Breast epithelium (tissue), 4 donors: ENCODE measurements at regions not wholly inside any gene's neighbourhood (a gene's known extent, or its start where the extent isn't known, plus 50 kb on each side); places are given as distances from the start of the nearest gene placed in this dataset.

Experiments
- DNase-seq, 2 donors: peaks; one replicate each; pipeline ENCODE4 v3.0.0-alpha.2; 2019; ENCODE audit warnings: low spot score in 2 of 2
- H3K27ac ChIP-seq, 2 donors: fragments of 200-600 bp; sonication (generic) in 1 of 2; one replicate each; pipeline ENCODE4 v1.5.1; 2016 to 2019; ENCODE audit warnings: mild to moderate bottlenecking in 1 of 2
- H3K27me3 ChIP-seq, 2 donors: fragments of 200-600 bp; sonication (generic) in 1 of 2; one replicate each; pipeline versions ENCODE4 v1.5.1 to v1.6.0; 2017 to 2019; ENCODE audit warnings: control low read depth in 1 of 2, mild to moderate bottlenecking in 1 of 2
- H3K36me3 ChIP-seq: fragments of 200-600 bp; one replicate; pipeline ENCODE4 v1.5.1; 2019
- H3K4me1 ChIP-seq, 2 donors: fragments of 200-600 bp; sonication (generic); one replicate each; pipeline ENCODE4 v1.5.1; 2016 to 2019; ENCODE audit warnings: control low read depth in 1 of 2
- H3K4me3 ChIP-seq, 3 donors: fragments of 200-600 bp; sonication (generic); 1 replicate in 2 of 3; 2 replicates in 1 of 3; pipeline ENCODE4 v1.5.1; 2016 to 2019; ENCODE audit warnings: mild to moderate bottlenecking in 3 of 3, moderate library complexity in 2 of 3
- H3K9me3 ChIP-seq, 2 donors: fragments of 200-600 bp; sonication (generic) in 1 of 2; one replicate each; pipeline ENCODE4 v1.5.1; 2016 to 2019; ENCODE audit warnings: control low read depth in 1 of 2
- CTCF ChIP-seq, 3 donors: fragments of 450-650 bp; IDR thresholded peaks; one replicate each; pipeline ENCODE4 v1.5.1; 2016 to 2017; ENCODE audit warnings: antibody characterized with exemption in 3 of 3, mild to moderate bottlenecking in 3 of 3, moderate library complexity in 3 of 3
- POLR2A ChIP-seq: fragments of 450-650 bp; IDR thresholded peaks from one replicate; pipeline ENCODE4 v1.6.1; 2016; ENCODE audit warnings: antibody characterized with exemption, mild to moderate bottlenecking, moderate library complexity
- POLR2AphosphoS5 ChIP-seq, 3 donors: sonication (generic); formaldehyde crosslinking; IDR thresholded peaks; one replicate each; pipeline ENCODE4 v1.6.1; 2017; ENCODE audit warnings: antibody characterized with exemption in 3 of 3
- intact Hi-C: fragments of 100-400 bp; cut with DNase I; formaldehyde crosslinking; loops from one replicate; pipeline ENCODE4 v1.15.1; 2023; ENCODE audit warnings: low total_unique reads

GRCh38 chr4:116358633-116359222, 726.6 kb downstream of the TRAM1L1 start:
- H3K27me3 ChIP-seq: no peaks in the 10 kb centered on the region
- H3K27ac ChIP-seq: no peak overlapping the region
- TF ChIP-seq CTCF (IDR thresholded peaks at IDR 0.05) (peak in 1 of 3 donors; percentile 8), POLR2A (no peak)
- no peaks in the 10 kb centered on the region for H3K36me3 ChIP-seq
- no peak overlapping the region for H3K4me3 ChIP-seq
- no peak for DNase-seq
- H3K9me3 ChIP-seq: peaks cover 0 to 25% of the 10 kb centered on the region in 2 donors
- intact Hi-C loops: no loop called here
- no peaks in the 10 kb centered on the region for H3K4me1 ChIP-seq

- intact Hi-C loops: no loop called here
- H3K36me3 ChIP-seq: no peaks in the 10 kb centered on the region
- DNase-seq: no peak
- H3K27ac ChIP-seq: no peak overlapping the region
- H3K4me1 ChIP-seq: no peaks in the 10 kb centered on the region
- peaks cover 0 to 25% of the 10 kb centered on the region in 2 donors for H3K9me3 ChIP-seq
- H3K4me3 ChIP-seq: no peak overlapping the region
- no peak for TF ChIP-seq POLR2A
- TF ChIP-seq CTCF (IDR thresholded peaks at IDR 0.05): no peak
- TF ChIP-seq POLR2AphosphoS5 (IDR thresholded peaks at IDR 0.05): no peak
- H3K27me3 ChIP-seq: no peaks in the 10 kb centered on the region
Observed at GRCh38 chr4:116357758-116358157, 727.6 kb downstream of the TRAM1L1 start.

- H3K36me3 ChIP-seq: no peaks in the 10 kb centered on the region
- intact Hi-C loops: no loop called here
- H3K4me3 ChIP-seq: no peak overlapping the region
- DNase-seq: no peak
- H3K4me1 ChIP-seq: no peaks in the 10 kb centered on the region
- TF ChIP-seq CTCF (IDR thresholded peaks at IDR 0.05): no peak
- no peak for TF ChIP-seq POLR2AphosphoS5 (IDR thresholded peaks at IDR 0.05)
- TF ChIP-seq POLR2A: no peak
- H3K27ac ChIP-seq: no peak overlapping the region
- no peaks in the 10 kb centered on the region for H3K9me3 ChIP-seq
- no peaks in the 10 kb centered on the region for H3K27me3 ChIP-seq
Observed at GRCh38 chr4:116346750-116347149, 738.6 kb downstream of the TRAM1L1 start.

- intact Hi-C loops: no loop called here
- Histone ChIP-seq H3K4me1 (no peaks in the 10 kb centered on the region), H3K4me3 (no peak overlapping the region), H3K36me3 (no peaks in the 10 kb centered on the region), H3K27ac (no peak overlapping the region), H3K27me3 (no peaks in the 10 kb centered on the region), H3K9me3 (no peaks in the 10 kb centered on the region)
- DNase-seq: no peak
- TF ChIP-seq POLR2AphosphoS5 (IDR thresholded peaks at IDR 0.05) (no peak), CTCF (IDR thresholded peaks at IDR 0.05) (no peak), POLR2A (no peak)
Observed at GRCh38 chr4:116343809-116344208, 741.6 kb downstream of the TRAM1L1 start.

- TF ChIP-seq POLR2A (no peak), CTCF (IDR thresholded peaks at IDR 0.05) (no peak), POLR2AphosphoS5 (IDR thresholded peaks at IDR 0.05) (no peak)
- intact Hi-C loops: no loop called here
Observed at GRCh38 chr4:116342143-116342542, 743.2 kb downstream of the TRAM1L1 start.

More at GRCh38 chr4:116342143-116342542, 743.2 kb downstream of the TRAM1L1 start:
- H3K4me1 ChIP-seq: no peaks in the 10 kb centered on the region
- H3K27ac ChIP-seq: no peak overlapping the region
- no peaks in the 10 kb centered on the region for H3K27me3 ChIP-seq
- DNase-seq: no peak
- no peaks in the 10 kb centered on the region for H3K36me3 ChIP-seq
- no peak overlapping the region for H3K4me3 ChIP-seq
- H3K9me3 ChIP-seq: no peaks in the 10 kb centered on the region
